ENCODE measurements at regions not wholly inside any gene's neighbourhood (a gene's known extent, or its start where the extent isn't known, plus 50 kb on each side); places are given as distances from the start of the nearest gene placed in this dataset.

DNA sequence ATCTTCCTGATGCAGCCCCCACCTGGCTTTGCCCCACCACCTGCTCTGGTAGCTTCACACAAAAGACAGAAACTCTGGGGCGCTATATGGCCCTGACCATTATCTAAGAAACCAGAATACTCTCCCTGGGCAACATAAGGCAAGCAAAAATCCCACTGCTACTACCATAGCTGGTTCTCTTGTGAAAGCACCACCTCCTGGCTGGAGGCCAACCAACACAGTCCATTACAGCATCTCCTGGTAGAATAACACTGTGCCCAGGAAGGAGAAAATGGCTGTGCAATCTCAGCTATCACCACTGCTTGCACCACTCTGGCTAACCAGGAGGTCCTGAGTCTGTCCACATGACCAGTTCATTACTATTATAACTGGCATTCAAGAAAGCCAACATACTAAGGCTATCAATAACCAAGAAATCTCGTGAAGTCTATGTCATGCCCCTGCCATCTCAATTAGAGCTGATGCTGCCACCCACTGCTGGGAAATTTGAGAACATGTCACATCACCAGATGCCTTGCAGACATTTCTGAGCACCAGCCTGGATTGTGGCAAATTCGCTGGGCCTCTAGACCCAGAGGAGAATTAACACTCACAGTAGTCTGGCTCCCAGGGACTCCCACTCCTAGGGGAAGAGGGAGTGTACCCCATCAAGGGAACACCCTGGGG, 1114.8 kb downstream of the ROBO2 start:
- no peak for FAIRE-seq

DNA sequence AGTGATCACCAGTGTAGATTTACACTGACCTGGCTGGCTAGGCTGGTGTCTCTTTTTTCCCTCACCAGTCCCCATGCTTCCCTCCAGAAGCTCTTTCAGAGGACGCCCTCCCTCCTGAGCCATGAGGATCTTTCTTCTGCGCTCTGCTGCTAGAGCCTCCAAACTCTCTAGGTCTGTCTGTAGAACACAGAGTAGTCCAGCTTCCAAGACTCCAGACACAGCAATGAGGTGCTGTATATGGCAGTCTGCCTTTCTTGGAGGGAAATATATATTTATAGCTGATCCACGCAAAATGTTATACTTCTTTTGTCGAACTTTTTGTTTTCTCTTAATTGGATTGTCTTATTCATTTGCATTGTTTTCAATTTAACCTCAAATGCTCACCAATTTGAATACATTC, 1121.8 kb downstream of the ROBO2 start:
- FAIRE-seq, result no peak

DNA sequence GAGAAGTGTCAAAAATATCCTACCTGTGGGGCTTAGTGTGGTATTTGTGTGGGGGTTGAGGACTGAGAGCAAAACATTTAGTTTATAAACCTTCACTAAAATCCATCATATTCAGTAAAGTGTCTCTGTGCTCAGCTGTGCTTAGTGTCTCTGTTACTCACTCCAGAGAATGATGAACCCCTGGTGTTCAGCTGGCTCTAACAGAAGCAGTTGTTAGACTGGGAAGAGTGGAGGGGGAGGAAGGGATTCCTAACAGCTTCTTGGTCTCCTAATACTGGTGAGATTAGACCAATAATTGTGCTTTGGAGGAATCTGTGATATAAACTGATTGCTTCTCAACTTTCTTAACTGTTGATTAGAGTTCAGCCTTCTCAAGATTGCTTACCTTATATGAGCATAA, 1123.5 kb downstream of the ROBO2 start:
- no peak for FAIRE-seq

DNA sequence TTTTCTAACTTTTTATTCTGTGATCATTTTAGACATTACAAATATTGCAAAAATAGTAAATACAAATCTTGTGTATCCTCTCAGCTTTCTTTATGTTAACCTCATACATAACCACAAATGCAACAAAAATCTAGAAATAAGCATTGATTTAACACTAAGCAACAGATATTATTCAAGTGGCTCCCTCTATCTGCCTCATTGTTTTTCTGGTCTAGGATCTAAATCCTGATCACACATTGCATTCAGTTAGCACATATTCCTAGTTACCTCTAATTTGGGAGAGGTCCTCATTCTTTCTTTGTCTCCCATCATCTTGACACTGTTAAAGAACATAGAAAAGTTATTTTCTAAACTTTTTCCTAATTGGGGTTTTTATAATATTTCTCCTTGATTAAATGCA, 1126.0 kb downstream of the ROBO2 start:
- FAIRE-seq, result no peak

DNA sequence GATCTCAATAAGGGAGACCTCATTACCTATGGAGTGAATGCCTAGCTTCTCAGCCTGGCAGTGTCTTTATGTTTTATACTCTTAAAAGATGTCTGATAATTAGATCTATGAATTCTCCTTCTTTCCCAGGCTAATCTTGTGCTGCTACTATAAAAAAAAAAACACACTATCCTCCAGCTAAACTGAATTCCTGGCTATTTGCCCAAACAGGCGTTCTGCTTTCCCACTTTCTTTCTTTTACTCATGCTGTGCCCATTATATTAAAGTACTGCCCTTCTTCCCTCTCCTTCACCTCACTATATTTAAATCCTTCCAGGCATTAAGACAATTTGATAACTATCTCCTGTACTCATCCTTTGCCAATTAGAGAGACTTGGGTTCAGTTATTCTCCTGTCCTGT, 1134.9 kb downstream of the ROBO2 start:
- no peak for FAIRE-seq

DNA sequence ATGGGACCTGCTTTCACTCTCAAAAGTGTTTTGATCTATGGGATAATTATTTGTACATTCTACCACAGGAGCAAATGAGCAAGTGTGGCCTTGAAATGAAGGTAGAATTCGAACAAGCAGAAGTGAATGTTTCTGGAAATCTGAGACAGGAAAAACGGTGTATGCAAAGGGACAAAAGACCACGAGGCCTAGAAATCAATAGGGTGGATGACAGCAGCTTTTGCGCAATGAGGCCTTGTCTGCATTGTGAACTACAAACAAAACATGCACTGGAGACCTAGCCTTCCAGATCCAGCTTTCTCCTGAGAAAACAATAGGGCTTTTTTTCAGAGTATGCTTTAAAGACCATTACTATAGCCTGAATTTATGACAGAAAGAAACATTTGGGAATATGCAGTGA, 1137.0 kb downstream of the ROBO2 start:
- FAIRE-seq, result no peak

DNA sequence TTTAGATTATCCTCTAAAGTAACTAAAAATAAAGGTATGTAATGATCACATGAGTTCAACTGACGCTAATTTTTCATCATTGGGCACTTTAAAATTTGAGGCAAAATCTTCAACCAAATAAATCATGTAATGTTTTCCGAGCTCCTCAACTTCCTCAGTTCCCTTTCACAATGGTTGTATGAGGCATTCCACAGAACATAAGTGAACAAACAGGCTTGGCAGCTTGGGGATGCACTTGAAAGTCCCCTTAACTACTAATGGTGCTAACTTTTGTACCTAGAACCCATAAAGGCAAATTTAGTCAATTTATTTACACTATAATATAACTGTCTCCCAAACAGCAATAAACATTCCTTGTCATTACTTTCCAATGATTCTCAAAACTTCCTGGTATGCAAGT, 1137.9 kb downstream of the ROBO2 start:
- FAIRE-seq, result no peak

DNA sequence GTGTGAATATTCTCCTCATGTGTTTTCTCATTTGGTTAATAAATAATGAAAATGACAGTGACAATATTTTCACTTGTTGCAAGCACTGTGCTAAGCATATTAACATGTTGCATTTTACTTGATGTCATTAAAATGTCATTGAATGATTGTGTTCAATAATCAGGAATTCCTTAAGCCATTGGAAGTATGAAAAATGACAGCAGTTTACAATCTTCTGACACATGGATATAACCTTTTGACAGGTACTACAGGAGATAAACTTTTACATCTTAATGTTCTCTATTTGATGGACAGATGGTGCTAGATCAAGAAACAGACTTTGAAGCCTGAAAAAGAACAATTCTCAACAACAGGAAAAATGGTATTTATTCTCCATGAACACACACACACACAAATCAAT, 1138.3 kb downstream of the ROBO2 start:
- FAIRE-seq, result no peak

DNA sequence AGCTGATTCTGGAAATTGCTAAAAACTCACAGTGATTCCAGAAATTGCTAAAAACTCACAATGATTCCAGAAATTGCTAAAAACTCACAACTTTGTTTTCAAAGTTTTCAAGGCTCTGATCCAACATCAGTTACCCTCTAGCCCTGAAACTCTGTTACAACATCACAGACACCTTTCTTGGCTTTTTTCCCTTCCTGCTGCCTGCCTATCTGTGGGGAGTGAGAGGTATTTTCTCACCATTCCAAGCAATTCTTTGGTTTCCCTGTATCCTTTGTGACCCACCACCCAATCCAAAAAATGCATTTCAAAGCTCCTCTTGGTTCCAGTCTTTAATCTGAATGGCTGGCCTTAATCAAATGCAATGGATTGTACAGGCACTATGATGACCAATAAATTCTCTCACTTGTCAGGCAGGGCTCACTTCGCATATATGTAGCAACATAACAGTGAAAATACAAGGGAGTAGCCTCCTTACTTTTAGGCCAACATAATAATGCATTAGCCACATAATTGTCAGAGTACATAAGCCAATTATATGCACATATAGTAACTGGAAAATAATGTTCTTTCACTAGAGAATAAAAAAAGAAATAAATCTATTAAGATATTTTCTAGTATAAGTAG, 1139.0 kb downstream of the ROBO2 start:
- FAIRE-seq, result no peak

DNA sequence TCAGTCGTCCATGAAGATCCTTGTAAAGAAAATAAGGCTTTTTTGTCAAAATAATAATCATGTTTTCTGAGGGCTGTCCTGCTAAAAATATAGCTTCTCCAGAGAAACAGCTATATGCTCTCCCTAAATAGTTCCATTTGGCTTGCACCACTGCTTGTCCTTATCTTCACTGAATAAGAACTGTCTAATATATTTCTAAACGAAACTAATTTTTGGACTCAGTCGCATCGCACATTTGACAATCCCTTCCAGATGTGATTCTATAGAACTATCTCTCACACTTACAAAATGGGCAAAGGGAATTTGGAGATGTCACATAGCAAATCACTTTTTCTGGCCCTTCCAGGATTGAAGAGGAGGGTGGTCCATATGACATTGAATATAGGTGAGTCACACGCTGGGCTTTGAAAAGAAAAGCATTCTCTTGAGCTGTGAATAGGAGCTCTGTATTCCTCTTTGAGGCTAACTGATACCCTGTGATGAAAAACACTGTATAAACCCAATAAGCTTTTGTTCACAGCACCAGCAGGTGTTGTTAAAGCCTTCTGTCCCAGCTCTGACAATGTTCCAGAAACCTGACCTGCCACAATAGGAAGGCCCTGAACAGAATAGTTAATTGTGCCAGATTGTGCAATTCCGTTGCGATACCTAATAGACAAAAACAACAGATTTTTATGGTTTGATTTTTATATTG, 1144.2 kb downstream of the ROBO2 start:
- FAIRE-seq, result no peak

DNA sequence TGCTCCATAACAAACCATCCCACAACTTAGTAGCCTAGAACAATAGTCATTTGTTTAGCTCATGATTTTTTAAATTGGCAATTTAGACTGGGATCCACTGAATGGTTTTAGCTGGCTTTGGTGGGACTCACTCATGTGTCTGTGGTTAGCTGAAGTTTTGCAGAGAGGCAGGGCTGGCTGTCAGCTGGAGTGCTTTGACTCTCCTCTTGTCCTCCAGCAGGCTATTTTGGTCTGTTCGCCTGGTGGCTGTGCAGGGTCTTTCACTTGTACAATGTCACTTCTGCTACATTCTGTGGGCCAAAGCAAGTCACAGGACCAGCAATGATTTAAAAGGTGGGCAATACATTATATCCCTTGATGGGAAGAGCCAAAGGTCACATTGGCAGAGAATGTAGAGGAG, 1146.5 kb downstream of the ROBO2 start:
- FAIRE-seq, result no peak

DNA sequence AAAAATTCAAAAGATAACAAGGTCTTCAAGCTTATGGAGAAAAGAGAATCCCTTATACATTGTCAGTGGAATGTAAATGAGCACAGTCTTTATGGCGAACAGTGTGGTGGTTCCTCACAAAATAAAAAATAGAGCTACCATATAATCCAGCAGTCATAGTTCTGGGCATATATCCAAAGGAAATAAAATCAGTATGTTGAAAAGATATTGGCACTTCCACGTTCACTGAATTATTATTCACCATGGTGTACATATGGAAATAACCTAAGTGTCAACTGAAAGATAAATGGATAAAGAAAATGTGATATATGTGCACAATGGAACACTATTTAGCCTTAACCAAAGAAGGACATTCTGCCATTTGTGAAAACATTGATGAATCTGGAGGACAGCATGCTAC, 1161.2 kb downstream of the ROBO2 start:
- FAIRE-seq, result no peak

DNA sequence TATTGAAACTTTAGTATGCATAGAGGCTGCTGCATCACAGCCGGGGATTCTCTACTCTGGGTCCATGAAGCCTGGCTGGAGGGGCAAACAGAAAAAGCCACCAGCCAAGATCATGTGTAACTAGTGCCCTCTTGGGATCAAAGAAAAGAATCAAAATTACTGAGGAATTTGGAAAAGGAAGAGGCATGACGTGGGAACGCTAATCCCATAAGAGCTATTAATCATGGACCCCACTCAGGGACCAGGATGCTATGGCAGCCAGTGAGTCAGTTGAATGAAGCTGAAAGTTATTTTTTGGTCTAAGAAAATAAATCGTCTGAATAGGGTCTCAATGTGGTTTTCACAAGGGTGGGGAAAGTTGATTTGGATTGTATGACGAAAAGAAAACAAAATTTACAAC, 1165.1 kb downstream of the ROBO2 start:
- no peak for FAIRE-seq

DNA sequence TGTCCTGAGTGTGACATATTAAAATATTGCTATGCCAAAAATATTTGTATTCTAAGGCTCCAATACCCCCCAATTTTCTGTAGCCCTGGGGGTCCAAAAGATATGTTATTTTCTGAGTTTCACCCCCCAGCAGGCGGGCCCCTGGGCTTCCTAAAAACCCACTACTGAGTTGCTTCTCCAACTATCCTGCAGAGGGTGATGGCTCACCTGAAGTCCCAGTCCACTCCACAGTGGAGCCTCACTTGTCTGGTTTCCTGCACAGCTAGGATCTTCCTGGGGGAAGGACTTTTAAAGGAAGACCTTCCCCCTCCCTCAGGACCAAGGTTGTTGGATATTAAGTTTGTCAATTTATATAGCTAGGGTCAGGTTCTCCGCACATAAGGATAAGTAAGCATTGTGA, 1181.4 kb downstream of the ROBO2 start:
- FAIRE-seq, result no peak

DNA sequence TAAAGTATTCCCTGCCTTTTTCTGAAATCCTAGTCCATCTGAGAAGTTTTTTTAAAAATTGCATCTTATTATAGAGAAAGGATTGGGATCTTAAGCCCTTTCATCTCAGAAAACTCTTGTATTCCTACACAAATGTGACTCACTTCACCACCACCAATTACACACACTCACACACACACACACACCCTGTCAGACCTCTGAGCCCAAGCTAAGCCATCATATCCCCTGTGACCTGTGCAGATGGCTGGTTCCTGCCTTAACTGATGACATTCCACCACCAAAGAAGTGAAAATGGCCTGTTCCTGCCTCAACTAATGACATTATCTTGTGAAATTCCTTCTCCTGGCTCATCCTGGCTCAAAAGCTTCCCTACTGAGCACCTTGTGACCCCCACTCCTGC, 1181.9 kb downstream of the ROBO2 start:
- no peak for FAIRE-seq

DNA sequence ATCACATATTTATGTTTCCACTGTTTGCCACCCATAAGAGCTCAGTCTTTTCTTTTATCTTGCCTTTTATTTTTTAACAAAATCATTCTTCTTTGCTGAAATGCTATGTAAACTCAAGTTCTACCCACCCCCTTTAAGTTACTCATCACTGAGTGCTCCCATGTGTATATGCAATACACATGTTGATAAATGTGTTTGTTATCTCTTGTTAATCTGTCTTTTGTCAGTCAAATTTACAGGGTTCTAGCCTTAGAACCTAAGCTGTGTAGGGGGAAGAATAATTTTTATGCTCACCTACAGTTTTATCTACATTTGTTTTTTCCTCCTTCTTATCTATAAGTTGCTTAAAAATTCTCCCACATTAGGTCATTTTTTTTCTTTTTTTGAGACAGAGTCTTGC, 1195.9 kb downstream of the ROBO2 start:
- FAIRE-seq, result no peak

DNA sequence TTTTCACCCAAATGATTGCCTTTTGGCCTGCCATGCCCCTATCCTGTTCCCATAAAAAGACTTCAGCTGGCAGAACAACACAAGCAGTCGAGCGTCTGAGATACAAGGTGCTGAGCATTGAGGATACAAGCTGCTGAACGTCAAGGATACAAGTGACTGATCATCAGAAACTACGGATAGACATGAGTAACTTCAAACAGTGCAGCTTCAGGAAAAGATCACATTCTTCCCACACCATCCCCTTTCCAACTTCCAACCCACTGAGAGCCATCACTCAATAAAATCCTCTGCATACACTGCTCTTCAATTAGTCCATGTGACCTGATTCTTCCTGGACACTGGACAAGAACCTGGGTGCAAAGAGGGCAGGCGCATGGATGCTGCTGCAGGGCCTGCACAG, 1198.9 kb downstream of the ROBO2 start:
- no peak for FAIRE-seq

DNA sequence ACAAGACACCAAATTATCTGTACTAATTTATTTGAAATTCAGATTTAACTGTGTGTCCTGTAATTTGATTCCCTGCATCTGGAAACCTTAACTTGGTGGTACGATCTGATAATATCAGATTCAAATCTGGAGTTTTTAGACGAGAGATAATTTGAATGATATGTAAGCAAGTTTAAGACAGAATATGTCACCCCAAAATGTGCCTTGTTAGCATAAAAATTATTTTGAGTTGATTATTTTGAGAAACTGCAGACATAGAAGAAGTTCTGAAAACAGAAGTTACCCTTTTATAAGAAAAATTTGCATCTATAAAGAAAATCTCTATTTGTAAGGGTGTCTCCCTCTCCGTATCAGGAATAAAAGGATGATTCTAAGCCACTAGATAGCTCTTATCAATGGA, 1202.8 kb downstream of the ROBO2 start:
- no peak for FAIRE-seq

DNA sequence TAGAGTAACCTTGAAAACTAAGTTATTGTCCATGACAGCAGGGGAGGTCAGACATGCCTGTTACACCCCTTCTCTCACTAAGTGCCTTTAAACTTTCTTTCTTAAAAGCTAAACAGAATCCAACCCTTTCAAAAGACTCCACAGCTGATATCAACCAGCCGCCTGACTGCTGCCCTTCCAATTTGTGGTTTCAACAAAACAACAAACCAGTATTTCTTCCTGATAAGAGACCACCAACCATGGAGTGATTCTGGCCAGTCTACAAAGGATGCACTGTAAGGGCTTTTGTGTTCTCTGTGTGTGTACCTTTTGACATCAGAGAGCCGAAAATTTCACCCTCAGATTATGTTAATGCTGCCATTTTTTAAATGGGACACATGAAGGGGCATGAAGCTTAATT, 1204.2 kb downstream of the ROBO2 start:
- no peak for FAIRE-seq

DNA sequence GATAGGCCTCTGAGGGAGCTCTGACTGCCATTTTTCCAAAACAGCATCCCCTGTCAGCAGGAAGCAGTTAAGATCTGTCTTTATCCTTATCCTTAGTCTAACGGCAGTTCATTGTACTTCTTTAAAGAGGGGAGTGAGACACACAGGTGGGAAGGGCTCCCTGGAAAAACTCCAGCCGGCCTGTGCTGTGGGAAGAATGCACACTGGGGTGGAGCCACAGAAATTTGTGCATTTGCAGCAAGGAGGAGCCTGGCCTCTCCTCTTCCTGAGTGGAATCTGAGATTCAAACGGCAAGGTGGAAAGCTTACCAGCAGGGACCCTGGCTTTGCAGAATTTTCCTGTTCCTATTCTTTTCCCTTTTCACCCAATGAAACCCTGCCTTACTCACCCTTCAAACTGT, 1209.4 kb downstream of the ROBO2 start:
- FAIRE-seq, result no peak

DNA sequence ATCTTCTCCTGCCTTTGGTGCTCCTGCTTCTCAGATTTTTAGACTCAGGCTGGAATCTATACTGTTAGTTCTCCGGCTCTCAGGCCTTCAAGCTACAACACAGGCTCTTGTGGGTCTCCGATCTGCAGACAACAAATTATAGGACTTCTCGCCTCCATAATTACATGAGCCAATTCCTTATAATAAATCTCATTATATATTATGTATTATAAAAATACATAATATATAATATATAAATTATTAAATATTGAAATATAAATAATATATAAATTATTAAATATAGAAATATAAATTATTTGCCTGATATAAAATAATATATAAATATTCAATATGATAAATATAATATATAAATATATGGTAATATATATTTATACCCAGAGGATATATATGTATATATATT, 1214.0 kb downstream of the ROBO2 start:
- peak; percentile 87 for FAIRE-seq

DNA sequence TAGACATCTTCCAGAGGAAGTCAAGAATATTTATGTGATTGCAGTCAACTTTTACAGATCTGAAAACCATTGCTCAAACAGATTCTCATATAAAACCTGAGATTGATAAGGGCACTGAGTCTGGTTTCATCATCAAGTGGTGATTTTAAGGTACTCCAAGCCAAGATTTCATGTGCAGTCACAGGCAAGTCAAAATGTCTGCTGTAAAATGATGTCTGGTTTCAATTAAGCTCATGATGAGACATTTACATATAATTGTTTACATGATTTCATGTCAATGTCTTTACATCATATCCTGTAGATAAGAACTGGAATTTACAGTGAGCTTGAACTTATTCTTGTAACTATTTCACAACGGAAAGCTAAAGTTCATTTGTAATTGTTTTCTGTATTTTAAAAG, 1215.5 kb downstream of the ROBO2 start:
- no peak for FAIRE-seq

DNA sequence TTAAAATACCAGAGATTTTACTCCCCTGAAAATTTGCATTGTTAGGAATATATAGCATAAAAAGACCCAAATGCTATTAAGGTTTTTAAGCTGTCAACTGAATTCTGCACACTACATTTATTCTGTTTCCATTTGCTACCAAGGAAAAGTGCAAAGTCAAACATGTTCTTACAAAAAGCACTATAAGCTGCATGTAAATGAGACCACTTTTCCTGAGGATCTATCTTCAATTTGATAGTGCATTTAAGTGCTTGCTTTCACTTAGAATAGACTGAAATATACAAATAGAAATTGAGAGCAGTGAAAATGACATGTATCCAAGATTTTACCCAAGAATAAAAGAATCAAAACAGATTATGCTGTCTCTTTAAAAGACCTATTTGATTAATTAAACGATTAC, 1216.2 kb downstream of the ROBO2 start:
- FAIRE-seq, result no peak

DNA sequence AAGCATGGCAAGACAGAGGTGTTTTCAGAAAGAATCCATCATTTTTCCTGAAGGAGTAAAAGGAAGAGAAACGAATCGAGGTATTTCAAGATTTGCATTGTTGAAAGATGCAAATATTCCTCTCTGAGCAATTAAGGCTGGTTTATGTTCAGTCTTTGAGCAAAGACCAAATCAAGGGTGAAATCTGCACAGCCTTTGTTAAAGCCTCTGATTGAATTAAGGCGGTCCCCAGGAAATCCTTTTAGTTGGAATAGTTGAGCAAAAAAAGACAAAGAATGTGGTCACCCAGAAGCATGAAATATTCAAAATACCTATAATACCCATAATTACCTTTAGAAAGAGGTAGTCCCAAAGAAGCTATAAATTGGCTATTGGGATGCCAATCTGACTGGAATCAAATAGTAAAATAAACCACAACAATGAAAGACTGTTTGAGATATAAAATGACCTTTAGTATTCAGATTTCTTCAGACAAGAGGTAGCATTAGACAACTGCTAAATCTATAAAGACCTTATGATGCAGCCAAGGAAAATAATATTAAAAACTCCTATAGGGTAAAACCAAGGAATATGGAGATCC, 1218.1 kb downstream of the ROBO2 start:
- FAIRE-seq, result no peak

All from colon (tissue), 2 donors.